ENCODE measurements at regions not wholly inside any gene's neighbourhood (a gene's known extent, or its start where the extent isn't known, plus 50 kb on each side); places are given as distances from the start of the nearest gene placed in this dataset.

- TF ChIP-seq, protein P1, sequence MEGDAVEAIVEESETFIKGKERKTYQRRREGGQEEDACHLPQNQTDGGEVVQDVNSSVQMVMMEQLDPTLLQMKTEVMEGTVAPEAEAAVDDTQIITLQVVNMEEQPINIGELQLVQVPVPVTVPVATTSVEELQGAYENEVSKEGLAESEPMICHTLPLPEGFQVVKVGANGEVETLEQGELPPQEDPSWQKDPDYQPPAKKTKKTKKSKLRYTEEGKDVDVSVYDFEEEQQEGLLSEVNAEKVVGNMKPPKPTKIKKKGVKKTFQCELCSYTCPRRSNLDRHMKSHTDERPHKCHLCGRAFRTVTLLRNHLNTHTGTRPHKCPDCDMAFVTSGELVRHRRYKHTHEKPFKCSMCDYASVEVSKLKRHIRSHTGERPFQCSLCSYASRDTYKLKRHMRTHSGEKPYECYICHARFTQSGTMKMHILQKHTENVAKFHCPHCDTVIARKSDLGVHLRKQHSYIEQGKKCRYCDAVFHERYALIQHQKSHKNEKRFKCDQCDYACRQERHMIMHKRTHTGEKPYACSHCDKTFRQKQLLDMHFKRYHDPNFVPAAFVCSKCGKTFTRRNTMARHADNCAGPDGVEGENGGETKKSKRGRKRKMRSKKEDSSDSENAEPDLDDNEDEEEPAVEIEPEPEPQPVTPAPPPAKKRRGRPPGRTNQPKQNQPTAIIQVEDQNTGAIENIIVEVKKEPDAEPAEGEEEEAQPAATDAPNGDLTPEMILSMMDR (IDR thresholded peaks at IDR 0.05): no peak
- no peak for TF ChIP-seq POLR2A (IDR thresholded peaks at IDR 0.05)
These were observed 577.3 kb upstream of the TLE4 start for GRCh38 chr9:78994471-78994870.
